Islet precursor cell (in vitro differentiated cells): ENCODE measurements at regions not wholly inside any gene's neighbourhood (a gene's known extent, or its start where the extent isn't known, plus 50 kb on each side); places are given as distances from the start of the nearest gene placed in this dataset.

Experiments
- DNase-seq: peaks from one replicate; pipeline ENCODE4 v3.0.0-alpha.2; 2018

DNA sequence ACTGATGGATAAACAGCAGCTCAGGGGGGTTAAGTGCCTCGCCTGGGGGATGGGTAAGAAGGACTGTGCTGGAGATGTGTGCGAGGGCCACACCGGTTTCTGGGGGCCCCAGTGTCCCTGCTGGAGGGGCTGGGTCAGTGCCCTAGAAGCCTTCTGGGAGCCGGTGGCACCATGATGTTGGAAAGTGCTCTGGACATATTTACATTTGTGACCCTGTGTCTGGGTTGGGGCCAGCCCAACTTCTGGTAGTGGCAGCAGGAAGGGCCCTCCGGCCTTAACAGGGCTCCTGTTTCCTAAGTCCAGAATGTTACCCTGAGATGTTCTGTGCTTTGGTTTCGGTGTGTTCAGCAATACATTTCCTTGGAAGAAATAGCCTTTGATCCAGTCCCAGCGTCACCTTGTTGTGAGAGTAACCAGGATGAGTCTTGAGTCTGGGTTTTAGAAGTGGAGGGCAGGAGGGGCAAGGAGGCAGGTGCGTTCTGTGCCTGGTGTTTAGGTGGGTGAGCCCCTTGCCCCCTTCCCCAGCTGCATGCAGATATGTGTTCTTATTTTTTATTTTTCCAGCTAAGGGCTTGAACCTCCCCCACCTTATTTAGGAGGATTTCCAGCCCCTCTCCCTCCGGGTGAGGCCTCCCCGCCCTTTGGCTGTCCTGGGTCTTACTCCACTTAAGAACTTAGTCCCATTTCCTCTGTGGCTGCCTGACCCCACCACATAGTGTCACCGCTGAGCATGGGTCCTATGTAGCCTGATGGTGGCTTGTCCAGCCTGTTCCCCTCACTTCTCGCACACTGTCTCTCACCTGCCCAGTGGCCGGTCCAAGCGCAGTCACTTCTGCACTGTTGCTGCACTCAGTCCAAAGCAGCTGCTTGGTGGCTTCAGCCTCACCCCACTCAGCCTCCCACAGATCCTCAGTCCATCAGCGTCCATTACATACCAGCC, 132.7 kb upstream of the HS6ST1 start:
- DNase-seq = peak; percentile 29

DNA sequence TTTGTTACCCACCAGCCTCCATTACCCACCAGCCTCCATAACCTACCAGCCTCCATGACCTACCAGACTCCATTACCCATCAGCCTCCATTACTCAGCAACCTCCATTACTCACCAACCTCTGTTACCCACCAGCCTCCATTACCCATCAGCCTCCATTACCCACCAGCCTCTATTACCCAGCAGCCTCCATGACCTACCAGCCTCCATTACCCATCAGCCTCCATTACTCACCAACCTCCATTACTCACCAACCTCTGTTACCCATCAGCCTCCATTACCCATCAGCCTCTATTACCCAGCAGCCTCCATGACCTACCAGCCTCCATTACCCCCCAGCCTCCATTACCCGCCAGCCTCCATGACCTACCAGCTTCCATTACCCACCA, 133.3 kb upstream of the HS6ST1 start:
- DNase-seq = no peak

- peak; percentile 19 for DNase-seq
These were observed 134.2 kb upstream of the HS6ST1 start for GRCh38 chr2:128452536-128453530.

GRCh38 chr2:128454980-128455720, 136.5 kb upstream of the HS6ST1 start:
- peak; percentile 24 for DNase-seq

GRCh38 chr2:128455721-128456050, 137.0 kb upstream of the HS6ST1 start:
- no peak for DNase-seq

DNA sequence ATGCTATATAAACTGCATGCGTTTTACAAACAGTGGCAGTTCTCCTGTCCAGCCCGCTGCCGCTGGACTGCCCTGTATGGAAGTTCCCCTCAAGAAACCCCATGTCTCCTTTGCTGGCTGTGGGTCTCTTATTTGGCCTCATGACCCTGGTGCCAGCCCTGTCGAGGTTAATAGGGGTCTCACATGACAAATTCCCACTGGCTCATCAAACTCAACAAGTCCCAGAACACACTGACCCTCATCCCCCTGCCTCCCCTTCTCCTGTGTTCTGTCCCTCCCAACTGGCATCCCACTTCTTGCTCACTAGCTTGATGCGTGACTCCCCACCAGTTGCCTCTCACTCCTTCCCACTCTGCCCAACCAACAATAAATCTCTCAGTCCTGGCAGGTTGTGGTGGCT, 137.6 kb upstream of the HS6ST1 start:
- DNase-seq = no peak

DNA sequence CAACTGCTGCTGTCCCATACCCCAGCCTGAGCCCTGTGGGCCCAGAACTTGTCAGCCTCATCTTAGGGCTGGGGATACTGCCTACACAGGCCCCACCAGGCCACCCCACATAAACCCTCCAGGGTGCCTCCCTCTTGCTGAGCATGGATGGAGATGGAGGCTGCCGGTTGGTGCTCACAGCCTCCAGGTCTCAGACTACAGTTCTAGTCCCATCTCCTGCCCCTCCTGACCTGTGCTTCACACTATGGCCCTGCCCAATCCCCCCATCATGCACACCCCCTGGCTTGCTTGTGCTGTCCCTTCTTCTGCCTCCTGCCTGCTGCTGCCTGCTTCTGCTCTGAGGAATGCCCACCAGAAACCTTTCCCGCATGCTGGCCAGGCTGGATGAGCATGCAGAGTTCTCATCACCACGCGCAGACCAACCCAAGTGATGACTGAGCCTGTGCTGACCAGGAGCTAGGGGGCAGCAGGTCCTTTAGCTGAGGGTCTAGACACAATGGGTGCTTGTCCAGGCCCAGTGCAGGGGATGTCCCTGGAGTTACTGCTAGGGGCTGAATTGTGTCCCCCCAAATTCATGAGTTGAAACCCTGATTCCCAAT, 138.4 kb upstream of the HS6ST1 start:
- DNase-seq = peak; percentile 37

DNA sequence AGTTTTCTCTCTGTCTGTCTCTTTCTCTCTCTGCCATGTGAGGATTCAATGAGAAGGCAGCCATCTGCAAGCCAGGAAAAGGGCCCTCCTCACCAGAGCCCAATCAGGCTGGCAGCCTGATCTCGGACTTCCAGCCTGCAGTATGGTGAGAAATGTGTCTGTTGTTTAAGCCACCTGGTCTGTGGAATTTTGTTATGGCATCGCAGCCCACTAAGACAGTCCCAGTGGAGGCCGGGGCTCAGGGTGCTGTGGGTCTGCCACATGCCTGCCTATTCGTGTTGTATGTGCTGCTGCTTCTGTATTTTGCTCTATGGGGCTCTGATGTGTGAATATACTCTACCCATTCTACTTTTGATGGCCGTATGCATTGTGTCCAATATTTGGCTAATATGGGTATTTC, 139.0 kb upstream of the HS6ST1 start:
- peak; percentile 41 for DNase-seq

GRCh38 chr2:128458505-128458904, 139.8 kb upstream of the HS6ST1 start:
- no peak for DNase-seq

- peak; percentile 25 for DNase-seq
These were observed 145.8 kb upstream of the HS6ST1 start for GRCh38 chr2:128464456-128464855.

DNA sequence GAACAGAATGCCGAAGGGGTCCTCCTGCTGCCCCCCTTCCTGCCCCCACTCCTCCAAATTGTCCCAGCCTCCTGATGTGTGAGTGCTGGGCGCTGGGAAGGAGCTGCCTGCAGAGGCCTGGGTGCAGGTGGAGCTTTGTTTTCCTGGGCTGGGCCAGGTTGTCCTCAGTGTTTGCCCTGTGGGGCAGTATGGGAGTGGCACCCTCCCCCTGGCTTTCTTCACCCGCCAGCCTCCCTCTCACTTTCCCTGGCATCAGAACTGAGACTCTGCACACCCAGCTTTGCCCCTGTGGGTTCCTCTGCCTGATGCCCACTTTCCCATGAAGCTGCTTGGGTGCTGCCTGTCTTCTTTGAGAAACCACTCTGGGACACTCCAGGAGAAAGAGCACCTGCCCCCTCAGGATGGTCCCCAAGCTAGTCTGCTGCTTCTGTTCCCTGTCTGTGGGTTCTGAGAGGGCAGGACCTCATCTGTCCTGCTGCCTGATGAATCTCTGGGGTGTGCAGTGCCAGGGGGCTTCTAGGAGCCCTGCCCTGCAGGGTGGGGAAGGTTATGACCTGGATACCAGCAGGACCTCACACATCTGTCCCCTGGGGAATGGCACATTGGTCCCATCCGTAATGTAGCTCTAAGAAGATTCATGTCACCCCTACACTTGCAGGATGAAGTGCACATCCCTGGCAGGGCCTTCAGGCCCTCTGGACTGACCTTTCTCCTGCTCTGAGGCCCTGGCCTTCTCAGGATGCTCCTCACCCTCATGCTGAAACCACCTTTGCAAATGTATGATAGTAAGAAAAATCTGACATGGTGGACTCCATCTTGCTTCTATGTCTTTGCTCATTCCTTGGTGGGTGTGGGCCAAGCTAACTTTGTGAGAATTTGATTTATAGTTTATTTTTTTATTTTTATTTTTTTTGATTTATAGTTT, 146.8 kb upstream of the HS6ST1 start:
- peak; percentile 41 for DNase-seq

- DNase-seq = peak; percentile 29
These were observed 147.7 kb upstream of the HS6ST1 start for GRCh38 chr2:128466376-128466775.

GRCh38 chr2:128466776-128467175, 148.1 kb upstream of the HS6ST1 start:
- peak; percentile 18 for DNase-seq

GRCh38 chr2:128467321-128467969, 148.8 kb upstream of the HS6ST1 start:
- DNase-seq = peak; percentile 29

DNA sequence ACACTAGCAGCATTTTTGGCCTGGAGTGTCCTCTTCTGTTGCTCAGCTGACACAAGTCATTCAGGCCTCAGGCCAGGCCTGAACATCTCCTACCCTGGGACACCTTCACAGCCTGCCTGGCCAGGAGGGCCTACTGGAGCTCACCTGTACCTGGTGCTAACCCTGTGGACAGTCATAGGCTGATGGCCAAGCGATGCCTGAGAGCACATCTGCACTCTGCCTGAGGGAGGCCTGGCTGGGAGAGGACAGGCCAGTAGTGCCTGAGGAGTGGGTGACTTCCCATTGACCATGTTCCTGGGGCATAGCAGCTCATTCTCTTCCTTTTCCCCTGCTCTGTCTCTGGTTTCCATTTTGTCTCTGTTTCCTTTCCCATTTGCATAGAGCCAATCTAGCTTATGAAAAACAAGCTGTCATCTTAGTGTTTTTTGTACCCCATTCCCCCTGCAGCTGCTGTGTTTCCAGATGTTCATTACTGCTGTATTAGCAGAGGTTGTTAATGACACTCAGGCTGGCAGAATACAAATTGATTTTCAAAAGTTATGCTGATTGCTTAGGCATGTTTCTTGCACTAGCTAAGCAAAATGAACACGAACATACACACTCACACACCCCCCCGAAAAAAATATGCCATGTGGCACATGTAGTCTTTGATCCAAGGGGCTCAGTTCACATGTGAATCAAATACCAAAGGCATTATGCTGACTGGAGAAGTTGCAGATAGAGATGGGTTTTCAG, 149.7 kb upstream of the HS6ST1 start:
- DNase-seq = peak; percentile 16

DNA sequence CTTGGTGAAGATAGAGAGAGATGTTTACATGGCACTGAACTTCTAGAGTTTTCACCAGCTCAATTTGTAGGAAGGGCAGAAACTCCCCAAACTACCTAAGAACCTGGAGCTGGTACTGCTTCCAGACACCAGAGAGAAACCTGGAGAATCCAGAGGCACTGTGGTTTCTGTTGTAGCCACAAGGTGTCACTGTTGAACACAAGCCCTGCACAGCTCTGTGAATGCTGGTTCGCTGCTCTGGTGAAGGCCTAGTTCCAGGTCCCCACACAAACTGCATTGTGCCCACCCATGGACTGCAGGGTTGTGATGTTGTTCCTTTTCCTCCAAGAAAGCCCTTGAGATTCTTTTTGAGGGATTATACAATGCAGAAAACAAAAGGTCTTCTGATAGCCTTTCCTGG, 150.5 kb upstream of the HS6ST1 start:
- DNase-seq = peak; percentile 46

DNA sequence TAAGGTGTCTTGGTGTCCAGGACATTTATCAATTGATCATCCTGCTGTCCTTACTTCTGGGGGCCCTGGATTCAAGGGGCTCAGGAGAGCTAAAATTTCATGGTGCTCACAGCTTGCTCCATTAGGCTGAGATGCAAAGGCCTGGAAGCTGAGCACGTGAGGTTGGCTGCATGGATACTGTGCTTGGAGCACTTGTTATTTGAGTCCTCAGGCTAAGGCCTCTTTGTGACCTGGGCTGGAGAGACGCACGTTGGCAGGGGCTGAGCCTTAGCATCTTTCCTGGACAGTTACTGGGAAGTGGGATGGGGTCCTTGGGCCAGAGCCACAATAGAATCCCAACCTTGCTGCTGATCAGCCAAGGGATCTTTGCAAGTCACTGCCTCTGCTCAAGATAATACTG, 151.2 kb upstream of the HS6ST1 start:
- DNase-seq = peak; percentile 22

- DNase-seq = no peak
These were observed 154.1 kb upstream of the HS6ST1 start for GRCh38 chr2:128472789-128473174.

DNA sequence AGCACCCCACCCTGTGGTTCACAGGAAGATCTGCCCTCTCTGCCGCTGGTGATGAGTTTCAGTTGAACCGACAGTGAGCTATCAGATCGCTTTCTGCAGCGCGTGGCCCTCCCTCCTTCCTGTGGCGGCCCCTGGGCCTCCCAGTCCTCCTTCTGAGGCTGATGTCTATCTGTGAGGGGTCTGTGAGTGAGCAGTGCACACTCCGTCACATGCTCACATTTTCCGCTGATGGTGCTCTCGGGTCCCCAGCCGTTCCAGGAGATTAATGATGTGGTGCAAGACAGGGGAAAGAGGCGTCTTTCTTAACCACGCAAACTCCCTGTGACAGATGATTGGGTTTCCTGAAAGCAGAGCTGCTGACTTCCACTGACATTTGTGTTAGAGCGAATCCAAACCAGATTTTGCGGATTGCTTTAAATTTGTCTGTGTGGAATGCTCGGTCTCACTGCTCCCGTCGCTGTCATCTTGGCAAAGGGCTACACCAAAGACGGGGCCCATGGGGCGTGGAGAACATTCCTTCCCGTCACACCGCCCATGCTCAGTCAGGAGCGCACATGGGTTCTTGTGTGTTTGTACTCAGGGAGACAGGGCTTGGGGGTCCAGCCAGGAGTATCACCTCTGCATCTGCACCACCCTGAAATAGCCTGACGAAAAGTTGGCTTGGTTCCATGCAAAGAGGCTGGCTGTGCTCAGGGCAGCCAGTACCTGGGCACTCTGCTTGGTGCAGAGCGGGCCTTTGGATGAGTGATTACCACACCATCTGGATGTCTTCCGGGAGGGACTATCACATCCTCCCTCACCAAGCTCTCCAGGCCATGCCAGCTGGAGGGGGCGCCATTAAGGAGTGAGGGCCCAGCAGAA, 154.7 kb upstream of the HS6ST1 start:
- peak; percentile 52 for DNase-seq
